Lower lobe of right lung (tissue), 2 donors: ENCODE measurements at regions not wholly inside any gene's neighbourhood (a gene's known extent, or its start where the extent isn't known, plus 50 kb on each side); places are given as distances from the start of the nearest gene placed in this dataset.

Experiments
- ATAC-seq, 2 donors: fragments of 200-7000 bp; cut with Tn5 transposase; one replicate each; pipeline ENCODE4 v1.9.1; 2020 to 2022; ENCODE audit warnings: mild to moderate bottlenecking in 2 of 2, moderate library complexity in 2 of 2
- DNase-seq: peaks from one replicate; pipeline ENCODE4 v3.0.0-alpha.2; 2020
- H3K27ac ChIP-seq: fragments of 200-600 bp; one replicate; pipeline ENCODE4 v1.8.0; 2022
- H3K27me3 ChIP-seq: fragments of 200-600 bp; one replicate; pipeline ENCODE4 v1.8.0; 2022; ENCODE audit warnings: low read depth
- H3K36me3 ChIP-seq: fragments of 200-600 bp; one replicate; pipeline ENCODE4 v1.8.0; 2022; ENCODE audit warnings: mild to moderate bottlenecking
- H3K4me1 ChIP-seq: fragments of 200-600 bp; one replicate; pipeline ENCODE4 v1.8.0; 2022
- H3K4me3 ChIP-seq: fragments of 200-600 bp; one replicate; pipeline ENCODE4 v1.8.0; 2022; ENCODE audit warnings: mild to moderate bottlenecking
- H3K9me3 ChIP-seq: fragments of 200-600 bp; one replicate; pipeline ENCODE4 v1.8.0; 2022
- intact Hi-C: fragments of 100-400 bp; cut with DNase I; formaldehyde crosslinking; loops from one replicate; pipeline ENCODE4 v1.11.0; 2022
- TF ChIP-seq, protein P1 (sequence below): fragments of 200-600 bp; IDR thresholded peaks from one replicate; pipeline ENCODE4 v1.8.0; 2022; ENCODE audit warnings: antibody characterized with exemption, mild to moderate bottlenecking
- donor health status: DM: no; HTN: yes; CAD: no; lungs with severe emphysema.

DNA sequence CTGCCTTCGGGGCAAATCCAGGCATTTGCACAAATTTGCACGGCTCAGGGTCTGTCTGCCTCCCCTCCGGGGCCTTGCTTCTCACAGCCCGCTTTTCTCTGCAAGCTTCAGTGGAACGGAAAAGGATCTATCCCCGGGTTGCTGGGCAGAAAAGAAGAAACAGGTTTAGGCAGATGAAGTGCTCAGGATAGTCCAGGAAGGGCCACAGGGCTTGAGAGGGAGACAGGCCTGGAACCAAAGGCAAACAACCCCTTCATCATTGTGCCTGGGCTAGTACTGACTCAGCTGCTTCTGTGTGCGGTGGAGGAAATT, 347.8 kb upstream of the TNP1 start:
- no peak for DNase-seq
- no peak overlapping the region for H3K27ac ChIP-seq
- H3K27me3 ChIP-seq = no peaks in the 10 kb centered on the region
- H3K4me1 ChIP-seq = no peaks in the 10 kb centered on the region
- TF ChIP-seq, protein P1, sequence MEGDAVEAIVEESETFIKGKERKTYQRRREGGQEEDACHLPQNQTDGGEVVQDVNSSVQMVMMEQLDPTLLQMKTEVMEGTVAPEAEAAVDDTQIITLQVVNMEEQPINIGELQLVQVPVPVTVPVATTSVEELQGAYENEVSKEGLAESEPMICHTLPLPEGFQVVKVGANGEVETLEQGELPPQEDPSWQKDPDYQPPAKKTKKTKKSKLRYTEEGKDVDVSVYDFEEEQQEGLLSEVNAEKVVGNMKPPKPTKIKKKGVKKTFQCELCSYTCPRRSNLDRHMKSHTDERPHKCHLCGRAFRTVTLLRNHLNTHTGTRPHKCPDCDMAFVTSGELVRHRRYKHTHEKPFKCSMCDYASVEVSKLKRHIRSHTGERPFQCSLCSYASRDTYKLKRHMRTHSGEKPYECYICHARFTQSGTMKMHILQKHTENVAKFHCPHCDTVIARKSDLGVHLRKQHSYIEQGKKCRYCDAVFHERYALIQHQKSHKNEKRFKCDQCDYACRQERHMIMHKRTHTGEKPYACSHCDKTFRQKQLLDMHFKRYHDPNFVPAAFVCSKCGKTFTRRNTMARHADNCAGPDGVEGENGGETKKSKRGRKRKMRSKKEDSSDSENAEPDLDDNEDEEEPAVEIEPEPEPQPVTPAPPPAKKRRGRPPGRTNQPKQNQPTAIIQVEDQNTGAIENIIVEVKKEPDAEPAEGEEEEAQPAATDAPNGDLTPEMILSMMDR = no peak
- intact Hi-C loops = no loop called here
- no peaks in the 10 kb centered on the region for H3K9me3 ChIP-seq
- no peak overlapping the region for H3K4me3 ChIP-seq
- no peak for ATAC-seq
- H3K36me3 ChIP-seq = no peaks in the 10 kb centered on the region

DNA sequence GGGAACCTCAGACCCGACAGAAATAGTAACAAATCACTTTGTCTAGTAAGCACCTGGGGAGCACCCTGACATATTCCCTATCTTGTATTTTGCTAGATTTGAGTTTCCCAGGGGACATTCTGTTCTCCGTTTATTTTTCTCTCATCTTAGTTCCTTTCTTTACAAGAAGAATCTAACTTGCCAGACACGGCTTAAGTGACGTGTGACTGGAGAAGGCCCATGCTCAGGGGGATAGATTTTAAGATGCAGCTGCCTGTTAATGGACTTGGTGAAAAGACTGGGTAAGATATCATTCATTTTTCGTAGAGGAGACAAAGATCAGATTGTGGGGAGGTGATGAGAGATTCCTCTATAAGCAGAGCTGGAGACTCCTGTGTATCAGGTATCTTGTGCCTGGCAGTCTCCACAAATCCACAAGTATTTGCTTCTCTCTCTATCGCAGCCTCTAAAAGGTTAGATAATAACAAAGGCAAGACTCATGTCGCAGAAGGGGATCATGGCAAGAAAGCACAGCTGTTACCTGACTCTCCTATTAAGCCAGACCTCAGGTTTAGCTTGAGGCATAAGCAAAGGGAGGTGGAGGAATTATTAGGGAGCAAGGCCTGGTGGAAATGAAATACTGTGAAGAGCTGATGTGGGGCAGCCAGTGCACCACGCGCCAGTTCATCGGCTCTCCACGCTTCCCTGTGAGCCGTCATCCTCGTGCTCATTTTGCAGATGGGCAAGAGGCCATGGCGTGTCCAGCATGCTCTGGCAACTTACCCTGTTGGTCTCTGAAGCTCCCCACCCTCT, 347.2 kb upstream of the TNP1 start:
- Histone ChIP-seq H3K27me3 (no peaks in the 10 kb centered on the region), H3K27ac (no peak overlapping the region), H3K36me3 (no peaks in the 10 kb centered on the region), H3K9me3 (no peaks in the 10 kb centered on the region), H3K4me3 (no peak overlapping the region), H3K4me1 (no peaks in the 10 kb centered on the region)
- no peak for ATAC-seq
- TF ChIP-seq, protein P1 = no peak
- DNase-seq = no peak
- intact Hi-C loops = no loop called here

DNA sequence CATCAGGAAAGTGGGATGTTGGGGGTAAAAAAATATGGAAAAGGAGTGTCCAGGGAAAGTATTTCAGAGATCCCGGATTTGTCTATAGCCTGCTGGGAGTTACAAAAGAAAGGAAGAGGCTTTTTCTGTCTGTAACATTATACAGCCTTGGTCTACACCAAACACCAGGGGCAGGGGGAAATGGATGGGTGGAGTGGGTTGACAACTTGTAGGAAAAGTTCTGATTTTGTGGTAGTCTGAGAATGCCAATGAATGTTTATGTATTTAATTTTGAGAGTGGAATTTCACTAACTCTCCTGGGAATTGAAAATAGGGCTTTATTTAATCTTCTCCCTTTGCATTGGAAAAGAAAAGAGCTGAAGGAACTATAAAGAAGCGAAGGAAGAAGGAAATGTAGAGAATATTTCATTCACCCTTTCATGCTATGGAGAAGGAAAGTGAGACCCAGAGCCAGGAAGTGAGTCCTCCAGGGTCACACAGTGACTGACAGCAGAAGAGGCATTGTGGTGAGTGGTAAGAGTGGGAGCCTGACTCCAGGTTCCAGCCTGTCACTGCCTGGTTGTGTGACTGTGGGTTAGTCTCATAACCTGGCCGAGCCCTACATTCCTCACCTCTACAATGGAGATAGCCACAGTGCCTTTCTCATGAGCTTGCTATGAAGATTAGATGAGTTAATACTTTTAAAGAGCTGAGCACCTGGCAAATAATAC, 346.3 kb upstream of the TNP1 start:
- Histone ChIP-seq H3K4me3 (no peak overlapping the region), H3K4me1 (no peaks in the 10 kb centered on the region), H3K36me3 (no peaks in the 10 kb centered on the region), H3K27ac (no peak overlapping the region), H3K27me3 (no peaks in the 10 kb centered on the region), H3K9me3 (no peaks in the 10 kb centered on the region)
- ATAC-seq (no peak), DNase-seq (no peak)
- intact Hi-C loops = no loop called here
- TF ChIP-seq, protein P1 = no peak

DNA sequence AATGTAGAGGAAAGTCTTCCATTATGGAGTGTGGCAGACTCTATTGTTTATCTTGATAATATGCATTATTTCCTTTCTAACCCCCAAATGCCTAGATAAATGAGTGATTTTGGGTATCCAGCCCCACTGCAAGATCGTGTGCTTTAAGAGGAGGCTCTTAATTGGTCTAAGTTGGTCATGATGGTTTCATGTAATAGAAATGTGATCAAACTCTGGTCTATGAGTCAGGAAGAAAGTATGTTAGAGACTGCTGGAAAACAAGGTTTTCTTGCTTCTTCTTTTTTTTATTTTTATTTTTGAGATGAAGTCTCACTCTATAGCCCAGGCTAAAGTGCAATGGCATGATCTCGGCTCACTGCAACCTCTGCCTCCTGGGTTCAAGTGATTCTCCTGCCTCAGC, 344.5 kb upstream of the TNP1 start:
- no peak for ATAC-seq
- intact Hi-C loops = no loop called here
- Histone ChIP-seq H3K4me3 (no peak overlapping the region), H3K27ac (no peak overlapping the region), H3K36me3 (no peaks in the 10 kb centered on the region), H3K4me1 (no peaks in the 10 kb centered on the region), H3K27me3 (no peaks in the 10 kb centered on the region), H3K9me3 (no peaks in the 10 kb centered on the region)
- TF ChIP-seq, protein P1 = no peak
- no peak for DNase-seq

DNA sequence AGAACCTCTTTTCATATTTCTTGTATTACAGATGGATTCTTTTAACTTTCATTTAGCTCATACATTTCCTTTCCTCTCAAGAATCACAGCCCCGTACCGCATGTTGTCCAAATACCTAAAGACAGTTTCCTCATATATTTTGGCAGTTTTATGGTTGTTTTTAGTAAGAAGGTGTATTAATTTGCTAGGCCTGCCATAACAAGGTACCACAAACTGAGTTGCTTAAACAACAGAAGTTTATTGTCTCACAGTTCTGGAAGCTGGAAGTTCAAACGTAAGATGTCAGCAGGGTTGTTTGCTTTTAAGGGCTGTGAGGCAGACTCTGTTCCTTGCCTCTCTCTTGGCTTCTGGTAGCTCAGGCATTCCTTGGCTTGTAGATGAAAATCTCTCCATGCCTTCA, 343.2 kb upstream of the TNP1 start:
- Histone ChIP-seq H3K4me1 (no peaks in the 10 kb centered on the region), H3K27me3 (no peaks in the 10 kb centered on the region), H3K4me3 (no peak overlapping the region), H3K27ac (no peak overlapping the region), H3K36me3 (no peaks in the 10 kb centered on the region), H3K9me3 (no peaks in the 10 kb centered on the region)
- TF ChIP-seq, protein P1 = no peak
- DNase-seq = no peak
- no peak for ATAC-seq
- intact Hi-C loops = no loop called here
